Neural progenitor cell (in vitro differentiated cells): ENCODE measurements at regions not wholly inside any gene's neighbourhood (a gene's known extent, or its start where the extent isn't known, plus 50 kb on each side); places are given as distances from the start of the nearest gene placed in this dataset.

Experiments used
- DNase-seq: peaks from one replicate; pipeline ENCODE4 v3.0.0-alpha.2; 2016; ENCODE audit warnings: low spot score
- H2AFZ ChIP-seq: fragments of 200-600 bp; sonication (generic); replicated peaks from 2 replicates; pipeline ENCODE4 v1.6.1; 2016; ENCODE audit warnings: antibody characterized with exemption
- H3F3A ChIP-seq: fragments of 200-600 bp; sonication (generic); 2 replicates; pipeline ENCODE4 v1.6.1; 2016; ENCODE audit warnings: antibody characterized with exemption, low read depth
- H3K27ac ChIP-seq: fragments of 200-600 bp; sonication (generic); 2 replicates; pipeline ENCODE4 v1.5.1; 2016; ENCODE audit warnings: mild to moderate bottlenecking
- H3K27me3 ChIP-seq: fragments of 200-600 bp; sonication (generic); 2 replicates; pipeline ENCODE4 v1.6.1; 2016; ENCODE audit warnings: mild to moderate bottlenecking, moderate library complexity
- H3K36me3 ChIP-seq: fragments of 200-600 bp; sonication (generic); 2 replicates; pipeline ENCODE4 v1.5.1; 2016
- H3K4me1 ChIP-seq: fragments of 200-600 bp; sonication (generic); 2 replicates; pipeline ENCODE4 v1.6.1; 2016; ENCODE audit warnings: mixed run types
- H3K4me2 ChIP-seq: fragments of 200-600 bp; sonication (generic); 2 replicates; pipeline ENCODE4 v1.6.1; 2016
- H3K4me3 ChIP-seq: fragments of 200-600 bp; sonication (generic); 2 replicates; pipeline ENCODE4 v1.5.1; 2016
- H3K79me2 ChIP-seq: fragments of 200-600 bp; sonication (generic); 2 replicates; pipeline ENCODE4 v1.6.1; 2016; ENCODE audit warnings: low read depth
- H3K9ac ChIP-seq: fragments of 200-600 bp; sonication (generic); 2 replicates; pipeline ENCODE4 v1.6.1; 2016
- H3K9me3 ChIP-seq: fragments of 200-600 bp; sonication (generic); 2 replicates; pipeline ENCODE4 v1.5.1; 2016; ENCODE audit warnings: low read depth
- H4K20me1 ChIP-seq: fragments of 200-600 bp; sonication (generic); 2 replicates; pipeline ENCODE4 v1.6.1; 2016; ENCODE audit warnings: low read depth
- H3K27ac Mint-ChIP-seq: 3 replicates; pipeline ENCODE4 v1.8.0; 2021; ENCODE audit warnings: mixed read lengths
- H3K27me3 Mint-ChIP-seq: 2 replicates; pipeline ENCODE4 v1.8.0; 2022; ENCODE audit warnings: low read depth, mild to moderate bottlenecking, inconsistent platforms, moderate library complexity, mixed read lengths; ENCODE audit not compliant: insufficient read depth
- H3K36me3 Mint-ChIP-seq: 3 replicates; pipeline ENCODE4 v1.8.0; 2021; ENCODE audit warnings: mixed read lengths
- H3K4me1 Mint-ChIP-seq: 3 replicates; pipeline ENCODE4 v1.8.0; 2021; ENCODE audit warnings: mixed read lengths
- H3K4me3 Mint-ChIP-seq: 3 replicates; pipeline ENCODE4 v1.8.0; 2021; ENCODE audit warnings: mild to moderate bottlenecking, moderate library complexity, mixed read lengths
- H3K9me3 Mint-ChIP-seq: 3 replicates; pipeline ENCODE4 v1.8.0; 2020; ENCODE audit warnings: mixed read lengths
- EZH2 ChIP-seq: fragments of 200-600 bp; sonication (generic); IDR thresholded peaks from 2 replicates; pipeline ENCODE4 v1.6.1; 2017; ENCODE audit warnings: antibody characterized with exemption, mild to moderate bottlenecking, moderate library complexity
- EZH2phosphoT487 ChIP-seq: fragments of 200-600 bp; sonication (generic); IDR thresholded peaks from 2 replicates; pipeline ENCODE4 v1.6.1; 2017; ENCODE audit warnings: antibody characterized with exemption
- TF ChIP-seq, protein P1 (sequence below): fragments of 200-600 bp; sonication (generic); IDR thresholded peaks from 2 replicates; pipeline ENCODE4 v1.5.1; 2017; ENCODE audit warnings: antibody characterized with exemption, mild to moderate bottlenecking

DNA sequence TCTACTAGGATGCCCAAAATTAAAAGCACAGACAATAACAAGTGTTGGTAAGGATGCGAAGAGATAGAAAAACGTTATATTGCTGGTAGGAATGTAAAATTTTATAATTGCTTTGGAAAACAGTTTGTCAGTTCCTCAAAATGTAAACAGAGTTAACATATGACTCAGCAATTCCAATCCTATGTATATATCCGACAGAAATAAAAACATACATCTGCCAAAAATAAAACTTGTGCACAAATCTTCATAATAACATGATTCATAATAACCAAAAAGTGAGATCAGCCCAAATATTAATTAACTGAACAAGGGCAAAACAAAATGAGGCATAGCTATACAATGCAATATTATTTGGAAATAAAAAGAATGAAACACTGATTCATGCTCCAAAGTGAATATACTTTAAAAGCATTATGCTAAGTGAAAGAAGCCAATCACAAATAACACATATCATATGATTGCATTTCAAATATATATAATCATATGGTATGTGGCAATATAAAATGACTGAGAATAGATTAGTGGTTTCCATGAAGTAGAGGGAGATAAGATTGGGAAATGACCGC is 609.3 kb downstream of the IGSF11 start:
- H3K27me3 Mint-ChIP-seq: no peaks in the 10 kb centered on the region
- H3K27ac ChIP-seq: no peak overlapping the region

DNA sequence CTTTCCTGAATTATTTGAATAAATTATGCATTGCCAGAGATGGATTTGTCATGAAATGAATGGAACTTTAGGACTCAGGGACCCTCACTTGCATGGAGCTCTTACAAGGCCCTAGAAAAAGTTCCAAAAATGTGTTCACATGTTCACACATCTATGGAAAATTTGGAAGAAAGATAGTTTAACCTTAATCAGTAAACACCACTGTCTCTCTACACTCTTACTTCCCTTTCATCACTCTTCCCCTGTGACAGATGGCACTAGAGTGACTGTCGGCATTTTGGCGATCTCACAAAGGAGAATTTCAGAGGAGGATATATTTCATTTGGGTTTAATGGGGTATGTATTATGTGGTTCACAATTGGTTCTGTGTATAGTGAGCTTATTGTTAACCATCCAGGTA is 600.8 kb downstream of the IGSF11 start:
- no peak overlapping the region for H3K27ac ChIP-seq
- no peak overlapping the region for H2AFZ ChIP-seq
- no peak overlapping the region for H3K4me2 ChIP-seq
- TF ChIP-seq EZH2phosphoT487 (no peak), EZH2 (no peak)
- TF ChIP-seq, protein P1, sequence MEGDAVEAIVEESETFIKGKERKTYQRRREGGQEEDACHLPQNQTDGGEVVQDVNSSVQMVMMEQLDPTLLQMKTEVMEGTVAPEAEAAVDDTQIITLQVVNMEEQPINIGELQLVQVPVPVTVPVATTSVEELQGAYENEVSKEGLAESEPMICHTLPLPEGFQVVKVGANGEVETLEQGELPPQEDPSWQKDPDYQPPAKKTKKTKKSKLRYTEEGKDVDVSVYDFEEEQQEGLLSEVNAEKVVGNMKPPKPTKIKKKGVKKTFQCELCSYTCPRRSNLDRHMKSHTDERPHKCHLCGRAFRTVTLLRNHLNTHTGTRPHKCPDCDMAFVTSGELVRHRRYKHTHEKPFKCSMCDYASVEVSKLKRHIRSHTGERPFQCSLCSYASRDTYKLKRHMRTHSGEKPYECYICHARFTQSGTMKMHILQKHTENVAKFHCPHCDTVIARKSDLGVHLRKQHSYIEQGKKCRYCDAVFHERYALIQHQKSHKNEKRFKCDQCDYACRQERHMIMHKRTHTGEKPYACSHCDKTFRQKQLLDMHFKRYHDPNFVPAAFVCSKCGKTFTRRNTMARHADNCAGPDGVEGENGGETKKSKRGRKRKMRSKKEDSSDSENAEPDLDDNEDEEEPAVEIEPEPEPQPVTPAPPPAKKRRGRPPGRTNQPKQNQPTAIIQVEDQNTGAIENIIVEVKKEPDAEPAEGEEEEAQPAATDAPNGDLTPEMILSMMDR: no peak
- no peak overlapping the region for H3K27ac Mint-ChIP-seq
- H3K9me3 ChIP-seq: no peaks in the 10 kb centered on the region
- H3F3A ChIP-seq: no peaks in the 10 kb centered on the region
- H3K36me3 ChIP-seq: no peaks in the 10 kb centered on the region
- H3K27me3 ChIP-seq: no peaks in the 10 kb centered on the region
- H3K4me3 Mint-ChIP-seq: no peak overlapping the region
- H3K9me3 Mint-ChIP-seq: no peaks in the 10 kb centered on the region
- H3K4me1 ChIP-seq: peaks cover 7% of the 10 kb centered on the region
- H4K20me1 ChIP-seq: no peaks in the 10 kb centered on the region
- no peak overlapping the region for H3K4me3 ChIP-seq
- no peaks in the 10 kb centered on the region for H3K79me2 ChIP-seq
- no peaks in the 10 kb centered on the region for H3K4me1 Mint-ChIP-seq
- no peak for DNase-seq
- peaks cover 4% of the 10 kb centered on the region for H3K27me3 Mint-ChIP-seq
- H3K36me3 Mint-ChIP-seq: no peaks in the 10 kb centered on the region
- no peak overlapping the region for H3K9ac ChIP-seq

More for the DNA sequence above, 609.3 kb downstream of the IGSF11 start:
- no peak overlapping the region for H3K4me2 ChIP-seq
- H3K27me3 ChIP-seq: no peaks in the 10 kb centered on the region
- H3K4me3 Mint-ChIP-seq: no peak overlapping the region
- no peaks in the 10 kb centered on the region for H3K4me1 Mint-ChIP-seq
- no peak overlapping the region for H3K9ac ChIP-seq
- no peaks in the 10 kb centered on the region for H3K79me2 ChIP-seq
- no peaks in the 10 kb centered on the region for H3K36me3 Mint-ChIP-seq
- TF ChIP-seq EZH2 (no peak), EZH2phosphoT487 (no peak)
- TF ChIP-seq, protein P1: no peak
- H3K4me3 ChIP-seq: no peak overlapping the region
- H3K4me1 ChIP-seq: no peaks in the 10 kb centered on the region
- no peaks in the 10 kb centered on the region for H3F3A ChIP-seq
- DNase-seq: no peak
- H3K36me3 ChIP-seq: no peaks in the 10 kb centered on the region
- no peaks in the 10 kb centered on the region for H4K20me1 ChIP-seq
- H3K9me3 ChIP-seq: no peaks in the 10 kb centered on the region
- H3K9me3 Mint-ChIP-seq: no peaks in the 10 kb centered on the region
- no peak overlapping the region for H2AFZ ChIP-seq
- no peak overlapping the region for H3K27ac Mint-ChIP-seq

DNA sequence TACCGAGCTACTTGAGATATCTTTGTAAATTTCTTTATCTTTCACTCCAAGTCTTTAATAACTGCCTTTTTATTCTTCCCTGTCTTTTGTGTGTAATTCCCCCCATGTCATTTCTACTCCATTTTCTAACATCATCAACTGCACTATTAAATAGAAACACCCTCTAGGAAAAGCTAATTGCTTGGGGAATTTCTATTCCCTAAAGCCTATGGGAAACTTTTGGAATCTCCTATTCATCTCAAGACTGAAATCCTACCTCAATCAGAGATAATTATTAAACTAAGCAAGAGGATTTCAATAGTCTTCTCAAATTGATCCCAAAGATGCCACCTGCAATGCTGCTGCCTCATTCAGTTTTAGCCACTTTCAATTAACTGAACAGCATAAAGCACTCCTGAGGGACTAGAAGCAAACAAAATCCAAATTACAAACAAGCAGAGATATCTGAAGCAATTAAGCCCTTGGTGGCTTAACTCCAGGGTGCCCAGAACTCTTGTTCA is 598.7 kb downstream of the IGSF11 start:
- H3K79me2 ChIP-seq: no peaks in the 10 kb centered on the region
- H3K4me2 ChIP-seq: no peak overlapping the region
- no peaks in the 10 kb centered on the region for H4K20me1 ChIP-seq
- no peak for DNase-seq
- H3K9ac ChIP-seq: no peak overlapping the region
- no peaks in the 10 kb centered on the region for H3F3A ChIP-seq
- H3K27me3 ChIP-seq: no peaks in the 10 kb centered on the region
- no peak overlapping the region for H3K27ac Mint-ChIP-seq
- no peaks in the 10 kb centered on the region for H3K4me1 Mint-ChIP-seq
- H3K27ac ChIP-seq: no peak overlapping the region
- no peak for TF ChIP-seq EZH2
- TF ChIP-seq EZH2phosphoT487: no peak
- TF ChIP-seq, protein P1: no peak
- no peaks in the 10 kb centered on the region for H3K36me3 ChIP-seq
- H3K27me3 Mint-ChIP-seq: peaks cover 6% of the 10 kb centered on the region
- no peaks in the 10 kb centered on the region for H3K36me3 Mint-ChIP-seq
- no peak overlapping the region for H2AFZ ChIP-seq
- H3K4me1 ChIP-seq: peaks cover 7% of the 10 kb centered on the region
- no peaks in the 10 kb centered on the region for H3K9me3 Mint-ChIP-seq
- H3K4me3 Mint-ChIP-seq: no peak overlapping the region
- H3K4me3 ChIP-seq: no peak overlapping the region
- H3K9me3 ChIP-seq: no peaks in the 10 kb centered on the region
